22Rv1 (cell line): ENCODE measurements at regions not wholly inside any gene's neighbourhood (a gene's known extent, or its start where the extent isn't known, plus 50 kb on each side); places are given as distances from the start of the nearest gene placed in this dataset.

ENCODE experiments used
- H3K27ac ChIP-seq: fragments of 450-650 bp; 2 replicates; pipeline ENCODE4 v1.5.1; 2017
- CTCF ChIP-seq: fragments of 450-650 bp; IDR thresholded peaks from 2 replicates; pipeline ENCODE4 v1.5.1; 2017; ENCODE audit warnings: mild to moderate bottlenecking
- ZFX ChIP-seq: fragments of 450-650 bp; IDR thresholded peaks from 2 replicates; pipeline ENCODE4 v1.6.1; 2017; ENCODE audit warnings: antibody characterized with exemption, borderline replicate concordance

- TF ChIP-seq CTCF, result no peak
- TF ChIP-seq ZFX, result no peak
- no peak overlapping the region for H3K27ac ChIP-seq
These were observed 142.9 kb upstream of the IRF2BP2 start for GRCh38 chr1:234752927-234753326.

- TF ChIP-seq CTCF (no peak), ZFX (no peak)
- H3K27ac ChIP-seq, result peak overlapping the region; percentile 40
These were observed 141.7 kb upstream of the IRF2BP2 start for GRCh38 chr1:234751678-234752077.

- TF ChIP-seq CTCF (no peak), ZFX (no peak)
- H3K27ac ChIP-seq, result peak overlapping the region; percentile 40
These were observed 141.1 kb upstream of the IRF2BP2 start for GRCh38 chr1:234750922-234751627.

GRCh38 chr1:234748713-234749112 lies 138.7 kb upstream of the IRF2BP2 start:
- TF ChIP-seq ZFX, result no peak
- no peak for TF ChIP-seq CTCF
- H3K27ac ChIP-seq, result no peak overlapping the region

- H3K27ac ChIP-seq, result no peak overlapping the region
- no peak for TF ChIP-seq ZFX
- TF ChIP-seq CTCF, result no peak
These were observed 138.1 kb upstream of the IRF2BP2 start for GRCh38 chr1:234748066-234748465.

GRCh38 chr1:234746798-234747196 lies 136.8 kb upstream of the IRF2BP2 start:
- no peak for TF ChIP-seq CTCF
- no peak for TF ChIP-seq ZFX
- no peak overlapping the region for H3K27ac ChIP-seq

GRCh38 chr1:234745844-234746797 lies 136.1 kb upstream of the IRF2BP2 start:
- H3K27ac ChIP-seq, result no peak overlapping the region
- no peak for TF ChIP-seq ZFX
- TF ChIP-seq CTCF, result no peak
